HepG2 (cell line): ENCODE measurements at regions not wholly inside any gene's neighbourhood (a gene's known extent, or its start where the extent isn't known, plus 50 kb on each side); places are given as distances from the start of the nearest gene placed in this dataset.

ENCODE experiments used
- ATAC-seq: fragments of 200-7000 bp; cut with Tn5 transposase; 3 replicates; pipeline ENCODE4 v1.9.1; 2020; ENCODE audit warnings: mild to moderate bottlenecking, moderate library complexity
- BruUV-seq: library from RNA; stranded (reverse); fragments of 400-500 nt; replicated peaks from 2 replicates; lab custom pipeline; 2021; lab: Mats Ljungman, UMichigan
- CTCF ChIA-PET: fragments of 300-600 bp; formaldehyde crosslinking; extraction: SDS; loops from one replicate; lab custom pipeline; 2021; ENCODE audit warnings: low total read pairs, inconsistent platforms, low intra/inter-chr PET ratio; lab: Yijun Ruan, JAX
- POLR2A ChIA-PET: fragments of 350-600 bp; sonication (Branson Sonifier 250); formaldehyde crosslinking; loops from one replicate; lab custom pipeline; 2020; ENCODE audit warnings: antibody characterized with exemption, inconsistent platforms; lab: Yijun Ruan, JAX
- DNase-seq: peaks from one replicate; pipeline ENCODE4 v3.0.0-alpha.2; 2015; ENCODE audit warnings: low spot score
- FAIRE-seq: peaks from 3 replicates; lab custom pipeline; 2011; peaks lifted over from hg19 to GRCh38; lab: Jason Lieb, UNC
- H2AFZ ChIP-seq: one replicate; pipeline ENCODE4 v1.6.1; 2011; ENCODE audit warnings: low read length, inconsistent platforms
- H3K27ac ChIP-seq: fragments of 300-600 bp; 3 replicates; pipeline ENCODE4 v1.8.0; 2011; ENCODE audit warnings: mixed run types, mild to moderate bottlenecking, mixed read lengths, low read length, inconsistent platforms; ENCODE audit not compliant: insufficient read depth; ENCODE audit errors: extremely low read length
- H3K27me3 ChIP-seq, 2 experiments: fragments of 200-600 bp in 1 of 2; 2 replicates in 1 of 2; 3 replicates in 1 of 2; pipeline versions ENCODE4 v1.6.0 to v1.8.0; 2011; ENCODE audit warnings: low read length in 2 of 2, mild to moderate bottlenecking in 2 of 2, moderate library complexity in 2 of 2, inconsistent platforms in 1 of 2; ENCODE audit not compliant: insufficient read depth in 2 of 2, control insufficient read depth in 1 of 2
- H3K36me3 ChIP-seq, 2 experiments: fragments of 200-600 bp in 1 of 2; replicated peaks in 1 of 2; 2 replicates in 1 of 2; 3 replicates in 1 of 2; pipeline versions ENCODE4 v1.5.1 to v1.8.0; 2011; ENCODE audit warnings: low read length in 2 of 2, inconsistent platforms in 1 of 2; ENCODE audit not compliant: insufficient read depth in 2 of 2, control insufficient read depth in 1 of 2
- H3K4me1 ChIP-seq: 2 replicates; pipeline ENCODE4 v1.5.1; 2012; ENCODE audit warnings: low read length, inconsistent platforms; ENCODE audit not compliant: insufficient read depth
- H3K4me2 ChIP-seq: 2 replicates; pipeline ENCODE4 v1.6.0; 2011; ENCODE audit warnings: low read depth, low read length, inconsistent platforms
- H3K4me3 ChIP-seq, 3 experiments: fragments of 200-600 bp in 1 of 3; sonication (generic), shearing (Covaris generic) in 1 of 3; replicated peaks in 1 of 3; 2 replicates each; pipeline ENCODE4 v1.5.1; 2011 to 2016; ENCODE audit warnings: low read length in 3 of 3, inconsistent platforms in 2 of 3, low read depth in 2 of 3, mild to moderate bottlenecking in 2 of 3, control low read depth in 1 of 3, mixed read lengths in 1 of 3; ENCODE audit not compliant: insufficient read depth in 1 of 3
- H3K79me2 ChIP-seq: one replicate; pipeline ENCODE4 v1.6.1; 2011; ENCODE audit warnings: low read length, inconsistent platforms; ENCODE audit not compliant: insufficient read depth
- H3K9ac ChIP-seq: 2 replicates; pipeline ENCODE4 v1.6.0; 2011; ENCODE audit warnings: mild to moderate bottlenecking, low read depth, low read length, inconsistent platforms; ENCODE audit not compliant: insufficient read depth
- H3K9me3 ChIP-seq: 2 replicates; pipeline ENCODE4 v1.5.1; 2012; ENCODE audit warnings: mild to moderate bottlenecking, low read length
- H4K20me1 ChIP-seq: 2 replicates; pipeline ENCODE4 v1.6.0; 2011; ENCODE audit warnings: inconsistent platforms, mild to moderate bottlenecking, low read length, moderate library complexity; ENCODE audit not compliant: insufficient read depth
- ETV5 ChIP-seq: IDR thresholded peaks from 2 replicates; pipeline ENCODE4 v1.6.1; 2018; ENCODE audit warnings: missing biosample characterization, missing genetic modification reagents, inconsistent platforms, borderline replicate concordance
- FLYWCH1 ChIP-seq: sonication (generic); formaldehyde crosslinking; IDR thresholded peaks from 2 replicates; pipeline ENCODE4 v1.8.1; 2023; ENCODE audit warnings: mild to moderate bottlenecking, missing genetic modification reagents
- IKZF5 ChIP-seq: IDR thresholded peaks from 2 replicates; pipeline ENCODE4 v1.6.1; 2018; ENCODE audit warnings: missing genetic modification reagents, mild to moderate bottlenecking, missing compliant biosample characterization
- PRMT3 ChIP-seq: sonication (generic); formaldehyde crosslinking; IDR thresholded peaks from 2 replicates; pipeline ENCODE4 v1.8.1; 2022; ENCODE audit warnings: low read depth, mild to moderate bottlenecking, moderate library complexity, missing genetic modification reagents, borderline replicate concordance
- SAFB2 ChIP-seq: sonication (generic); formaldehyde crosslinking; IDR thresholded peaks from 2 replicates; pipeline ENCODE4 v1.5.1; 2020; ENCODE audit warnings: missing genetic modification reagents, low read depth, mild to moderate bottlenecking, borderline replicate concordance
- SIX1 ChIP-seq: sonication (generic); formaldehyde crosslinking; IDR thresholded peaks from 2 replicates; pipeline ENCODE4 v1.4.0; 2020; ENCODE audit warnings: missing genetic modification reagents, borderline replicate concordance
- SOX6 ChIP-seq, 2 experiments: fragments of 450-650 bp in 1 of 2; sonication (generic) in 1 of 2; formaldehyde crosslinking in 1 of 2; IDR thresholded peaks; 2 replicates each; pipeline versions ENCODE4 v1.4.0 to v1.6.1; 2017 to 2020; ENCODE audit warnings: antibody characterized with exemption in 1 of 2, mild to moderate bottlenecking in 1 of 2, missing genetic modification reagents in 1 of 2
- ZFP91 ChIP-seq: sonication (generic); formaldehyde crosslinking; IDR thresholded peaks from 2 replicates; pipeline ENCODE4 v1.9.0; 2022; ENCODE audit warnings: missing genetic modification reagents, mild to moderate bottlenecking, borderline replicate concordance
- ZNF235 ChIP-seq: sonication (generic); formaldehyde crosslinking; IDR thresholded peaks from 2 replicates; pipeline ENCODE4 v1.8.1; 2023; ENCODE audit warnings: mild to moderate bottlenecking, missing genetic modification reagents, borderline replicate concordance
- WGBS: methylation state at CpG from one replicate; pipeline ENCODE4 v1.1.6; 2017; ENCODE audit warnings: low lambda C conversion rate; 5-methylcytosine and 5-hydroxymethylcytosine counted together
- in situ Hi-C: cut with HindIII; loops from 2 replicates; pipeline ENCODE4 v1.10.0; 2017; ENCODE audit warnings: low pct_unique_long_range_greater_than_20kb; ENCODE audit not compliant: extremely low pct_ligation_motif_present
- intact Hi-C: fragments of 100-400 bp; cut with micrococcal nuclease; formaldehyde crosslinking; loops from one replicate; pipeline ENCODE4 v1.10.0; 2022; ENCODE audit not compliant: unreplicated experiment
- TF ChIP-seq, protein P1 (sequence below): sonication (generic); formaldehyde crosslinking; IDR thresholded peaks from 2 replicates; pipeline ENCODE4 v1.8.0; 2022; ENCODE audit warnings: missing genetic modification reagents, mild to moderate bottlenecking, inconsistent platforms, borderline replicate concordance

DNA sequence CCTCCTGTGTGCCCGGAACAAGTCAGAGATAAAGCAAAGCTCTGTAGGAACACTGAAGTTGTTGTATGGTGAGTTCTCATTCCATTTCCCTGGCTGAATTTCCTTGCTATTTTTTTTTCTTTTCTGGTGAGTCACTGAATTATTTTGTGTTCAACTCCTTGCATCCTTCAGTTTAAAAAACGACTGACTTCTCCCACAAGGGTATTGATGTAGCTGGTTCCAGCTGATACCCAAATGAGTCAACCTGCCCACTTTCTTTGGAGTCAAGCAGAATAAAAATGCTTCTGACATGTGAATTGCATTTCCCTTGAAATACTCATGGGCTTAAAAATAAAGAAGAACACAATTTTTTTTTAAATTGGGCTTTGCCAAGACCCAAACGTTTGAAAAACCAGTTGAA, 85.5 kb downstream of the SHOX start:
- no peak overlapping the region for H3K4me2 ChIP-seq
- no peaks in the 10 kb centered on the region for H3K4me1 ChIP-seq
- no peaks in the 10 kb centered on the region for H4K20me1 ChIP-seq
- no peaks in the 10 kb centered on the region for H3K27me3 ChIP-seq
- H3K27ac ChIP-seq, result no peak overlapping the region
- no peaks in the 10 kb centered on the region for H3K36me3 ChIP-seq
- TF ChIP-seq ETV5, result no peak
- no peak for TF ChIP-seq FLYWCH1 (CRISPR knock-in tag)
- no peak for TF ChIP-seq IKZF5 (CRISPR knock-in tag)
- no peak for TF ChIP-seq SAFB2 (CRISPR knock-in tag)
- no peak for TF ChIP-seq ZNF235
- TF ChIP-seq PRMT3, result no peak
- no peak for TF ChIP-seq SOX6 (IDR thresholded peaks at IDR 0.05)
- TF ChIP-seq SOX6 (CRISPR knock-in tag; IDR thresholded peaks at IDR 0.05), result no peak
- no peak for TF ChIP-seq SIX1
- TF ChIP-seq, protein P1, sequence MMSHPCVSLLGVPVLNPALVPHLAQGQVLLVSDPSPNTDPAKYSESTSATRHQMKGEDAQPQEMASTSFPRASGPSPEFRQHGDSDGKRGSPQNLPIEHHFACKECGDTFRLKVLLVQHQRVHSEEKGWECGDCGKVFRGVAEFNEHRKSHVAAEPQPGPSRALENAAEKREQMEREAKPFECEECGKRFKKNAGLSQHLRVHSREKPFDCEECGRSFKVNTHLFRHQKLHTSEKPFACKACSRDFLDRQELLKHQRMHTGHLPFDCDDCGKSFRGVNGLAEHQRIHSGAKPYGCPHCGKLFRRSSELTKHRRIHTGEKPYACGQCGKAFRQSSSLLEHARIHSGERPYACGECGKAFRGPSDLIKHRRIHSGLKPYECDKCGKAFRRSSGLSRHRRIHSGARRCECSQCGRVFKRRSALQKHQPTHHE (CRISPR knock-in tag), result no peak
- no peak for TF ChIP-seq ZFP91 (CRISPR knock-in tag)
- POLR2A ChIA-PET, result no interaction called here
- no peak for DNase-seq
- BruUV-seq, result no TSS peak
- H3K9me3 ChIP-seq, result peaks cover 16% of the 10 kb centered on the region
- no peak for FAIRE-seq
- H2AFZ ChIP-seq, result no peak overlapping the region
- no peak for ATAC-seq
- CTCF ChIA-PET, result no interaction called here
- intact Hi-C loops (no loop called here), in situ Hi-C loops (no loop called here)
- 1% methylated on average over 3 of the region's 3 CpGs for whole genome bisulfite sequencing
- no peaks in the 10 kb centered on the region for H3K79me2 ChIP-seq
- H3K9ac ChIP-seq, result no peak overlapping the region
- H3K4me3 ChIP-seq, result no peak overlapping the region
